ENCODE measurements at regions not wholly inside any gene's neighbourhood (a gene's known extent, or its start where the extent isn't known, plus 50 kb on each side); places are given as distances from the start of the nearest gene placed in this dataset.

DNA sequence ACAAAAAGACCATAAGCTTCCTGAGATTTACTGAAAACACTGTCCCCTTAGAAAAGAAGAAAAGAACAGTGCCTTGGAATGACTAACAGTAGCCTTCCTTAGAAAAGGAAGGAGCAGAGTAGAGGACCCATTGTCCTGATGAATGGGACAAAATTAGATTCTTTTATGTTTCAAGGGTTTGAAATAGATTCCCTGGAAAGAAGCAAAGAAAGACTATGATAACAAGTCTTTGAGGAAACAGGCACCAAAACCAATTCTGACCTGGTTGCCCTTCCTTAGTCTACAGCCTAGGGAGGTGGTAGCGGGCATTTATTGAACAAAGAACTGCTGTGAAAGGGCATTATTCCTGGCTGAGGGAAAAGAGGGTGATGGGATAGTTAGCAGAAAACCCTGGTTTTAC, 1024.8 kb downstream of the TBL1XR1 start:
- POLR2A ChIA-PET: no interaction called here
- BruUV-seq (replicated peaks): no TSS peak

More for the DNA sequence above, 1024.8 kb downstream of the TBL1XR1 start:
- H2AFZ ChIP-seq (ENCODE audit: low read depth, low read length): no peak overlapping the region
- no peaks in the 10 kb centered on the region for H3K4me1 ChIP-seq (replicated peaks in 1 of 2; ENCODE audit: control insufficient read depth in 2 of 2, insufficient read depth in 2 of 2, low read length in 2 of 2)
- H4K20me1 ChIP-seq (replicated peaks; ENCODE audit: control insufficient read depth, insufficient read depth, low read length): no peaks in the 10 kb centered on the region
- no peaks in the 10 kb centered on the region for H3K27me3 ChIP-seq (ENCODE audit: control insufficient read depth in 2 of 2, insufficient read depth in 2 of 2, low read length in 2 of 2)
- 0% methylated on average over 1 of the region's 1 CpG for WGBS (ENCODE audit: insufficient coverage, low coverage, missing lambda C conversion rate)
- H3K9me3 ChIP-seq (replicated peaks; ENCODE audit: control insufficient read depth, insufficient read depth, low read depth, low read length): no peaks in the 10 kb centered on the region; the same call in 1 of the 2 replicates
- H3K36me3 ChIP-seq (ENCODE audit: control insufficient read depth, insufficient read depth, low read length): no peaks in the 10 kb centered on the region
- TF ChIP-seq FOXM1 (IDR thresholded peaks at IDR 0.05; ENCODE audit: low read depth) (no peak), FOXM1 (CRISPR knock-in tag; IDR thresholded peaks at IDR 0.05; ENCODE audit: low read depth) (no peak), ATF7 (IDR thresholded peaks at IDR 0.05) (no peak), ARID2 (IDR thresholded peaks at IDR 0.05) (no peak), POLR2AphosphoS5 (IDR thresholded peaks at IDR 0.05; ENCODE audit: control insufficient read depth, insufficient read depth, low read depth, low read length) (no peak), HOMEZ (CRISPR knock-in tag; IDR thresholded peaks at IDR 0.05) (no peak), SIN3B (IDR thresholded peaks at IDR 0.05; ENCODE audit: low read depth) (no peak), SMARCA4 (IDR thresholded peaks at IDR 0.05) (no peak), ZC3H11A (IDR thresholded peaks at IDR 0.05; ENCODE audit: low read depth, low read length) (no peak), ZBTB43 (CRISPR knock-in tag; IDR thresholded peaks at IDR 0.05) (no peak), SMAD3 (CRISPR knock-in tag; conservative IDR thresholded peaks at IDR 0.05) (no peak), WHSC1 (IDR thresholded peaks at IDR 0.05; ENCODE audit: low read length) (no peak)
- TF ChIP-seq, protein P1, sequence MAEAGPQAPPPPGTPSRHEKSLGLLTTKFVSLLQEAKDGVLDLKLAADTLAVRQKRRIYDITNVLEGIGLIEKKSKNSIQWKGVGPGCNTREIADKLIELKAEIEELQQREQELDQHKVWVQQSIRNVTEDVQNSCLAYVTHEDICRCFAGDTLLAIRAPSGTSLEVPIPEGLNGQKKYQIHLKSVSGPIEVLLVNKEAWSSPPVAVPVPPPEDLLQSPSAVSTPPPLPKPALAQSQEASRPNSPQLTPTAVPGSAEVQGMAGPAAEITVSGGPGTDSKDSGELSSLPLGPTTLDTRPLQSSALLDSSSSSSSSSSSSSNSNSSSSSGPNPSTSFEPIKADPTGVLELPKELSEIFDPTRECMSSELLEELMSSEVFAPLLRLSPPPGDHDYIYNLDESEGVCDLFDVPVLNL (CRISPR knock-in tag; IDR thresholded peaks at IDR 0.05; ENCODE audit: low read depth): no peak
- TF ChIP-seq, protein P2, sequence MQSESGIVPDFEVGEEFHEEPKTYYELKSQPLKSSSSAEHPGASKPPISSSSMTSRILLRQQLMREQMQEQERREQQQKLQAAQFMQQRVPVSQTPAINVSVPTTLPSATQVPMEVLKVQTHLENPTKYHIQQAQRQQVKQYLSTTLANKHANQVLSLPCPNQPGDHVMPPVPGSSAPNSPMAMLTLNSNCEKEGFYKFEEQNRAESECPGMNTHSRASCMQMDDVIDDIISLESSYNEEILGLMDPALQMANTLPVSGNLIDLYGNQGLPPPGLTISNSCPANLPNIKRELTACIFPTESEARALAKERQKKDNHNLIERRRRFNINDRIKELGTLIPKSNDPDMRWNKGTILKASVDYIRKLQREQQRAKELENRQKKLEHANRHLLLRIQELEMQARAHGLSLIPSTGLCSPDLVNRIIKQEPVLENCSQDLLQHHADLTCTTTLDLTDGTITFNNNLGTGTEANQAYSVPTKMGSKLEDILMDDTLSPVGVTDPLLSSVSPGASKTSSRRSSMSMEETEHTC (IDR thresholded peaks at IDR 0.05): no peak
- DNase-seq (ENCODE audit: extremely low read depth in 1 of 4, low spot score in 3 of 4) (no peak), FAIRE-seq (no peak), ATAC-seq (no peak)
- CTCF ChIA-PET (ENCODE audit: low intra/inter-chr PET ratio): no interaction called here
- intact Hi-C loops (cut with micrococcal nuclease) (no loop called here), in situ Hi-C loops (cut with MboI) (no loop called here)
- H3K9me1 ChIP-seq (ENCODE audit: control insufficient read depth, insufficient read depth, low read length): no peaks in the 10 kb centered on the region
- no peaks in the 10 kb centered on the region for H3K79me2 ChIP-seq (ENCODE audit: control insufficient read depth, insufficient read depth, low read length)
- H3K4me3 ChIP-seq: no peak overlapping the region
- no peak overlapping the region for H3K9ac ChIP-seq (ENCODE audit: insufficient read depth in 1 of 2, low read depth in 2 of 2, low read length in 2 of 2)
- no peak overlapping the region for H3K27ac ChIP-seq (ENCODE audit: extremely low read depth, low read depth, low read length)
- no peak overlapping the region for H3K4me2 ChIP-seq (ENCODE audit: insufficient read depth, low read length)

All from K562 (cell line).